ENCODE measurements at regions not wholly inside any gene's neighbourhood (a gene's known extent, or its start where the extent isn't known, plus 50 kb on each side); places are given as distances from the start of the nearest gene placed in this dataset.
A peak's percentile ranks its signal among the peaks of the same experiment; 100 is the strongest.
"Not testable (repeated sequence)": the region's sequence is repeated elsewhere in the genome, so short reads cannot be mapped to it uniquely, and the experiment has no call there.

- not testable (repeated sequence) for DNase-seq
Measured at GRCh38 chr19:34871911-34872310, 54.8 kb upstream of the ZNF30 start.

- no peak for DNase-seq
Measured at GRCh38 chr19:34867631-34868030, 59.1 kb upstream of the ZNF30 start.

- DNase-seq: not testable (repeated sequence)
Measured at GRCh38 chr19:34865225-34865624, 61.5 kb upstream of the ZNF30 start.

- DNase-seq: peak; percentile 8
Measured at GRCh38 chr19:34859823-34860736, 66.6 kb upstream of the ZNF30 start.

- not testable (repeated sequence) for DNase-seq
Measured at GRCh38 chr19:34859325-34859724, 67.4 kb upstream of the ZNF30 start.

GRCh38 chr19:34856052-34856451, 70.7 kb upstream of the ZNF30 start:
- DNase-seq: no peak

GRCh38 chr19:34853369-34853768, 73.3 kb upstream of the ZNF30 start:
- DNase-seq: no peak

- DNase-seq: no peak
Measured at GRCh38 chr19:34852669-34853068, 74.0 kb upstream of the ZNF30 start.

GRCh38 chr19:34851277-34851804, 75.4 kb upstream of the ZNF30 start:
- DNase-seq: no peak

- DNase-seq: no peak
Measured at GRCh38 chr19:34847393-34847792, 74.4 kb upstream of the ZNF599 start.

- DNase-seq: no peak
Measured at GRCh38 chr19:34844277-34844676, 71.3 kb upstream of the ZNF599 start.

GRCh38 chr19:34841780-34842179, 68.8 kb upstream of the ZNF599 start:
- no peak for DNase-seq

- peak; percentile 60 for DNase-seq
Measured at GRCh38 chr19:34838753-34839431, 65.9 kb upstream of the ZNF599 start.

GRCh38 chr19:34838248-34838647, 65.2 kb upstream of the ZNF599 start:
- peak; percentile 43 for DNase-seq

GRCh38 chr19:34837262-34837661, 64.2 kb upstream of the ZNF599 start:
- DNase-seq: peak; percentile 2

- no peak for DNase-seq
Measured at GRCh38 chr19:34835631-34836351, 62.8 kb upstream of the ZNF599 start.

GRCh38 chr19:34834472-34835061, 61.6 kb upstream of the ZNF599 start:
- no peak for DNase-seq

GRCh38 chr19:34832581-34833112, 59.6 kb upstream of the ZNF599 start:
- DNase-seq: no peak

GRCh38 chr19:34831714-34832113, 58.7 kb upstream of the ZNF599 start:
- no peak for DNase-seq

GRCh38 chr19:34828156-34828555, 55.1 kb upstream of the ZNF599 start:
- no peak for DNase-seq

GRCh38 chr19:34825212-34825611, 52.2 kb upstream of the ZNF599 start:
- no peak for DNase-seq

GRCh38 chr19:34824686-34825085, 51.7 kb upstream of the ZNF599 start:
- no peak for DNase-seq
